ENCODE measurements at regions not wholly inside any gene's neighbourhood (a gene's known extent, or its start where the extent isn't known, plus 50 kb on each side); places are given as distances from the start of the nearest gene placed in this dataset.

- intact Hi-C loops (cut with DNase I): no loop called here
- DNase-seq: no peak
- ATAC-seq (ENCODE audit: poor library complexity): no peak
Observed at GRCh38 chr3:24999357-24999756, 428.7 kb upstream of the RARB start.

GRCh38 chr3:25000971-25001591, 427.0 kb upstream of the RARB start:
- DNase-seq: no peak
- no peak for ATAC-seq (ENCODE audit: poor library complexity)
- intact Hi-C loops (cut with DNase I): no loop called here

- no peak for DNase-seq
- intact Hi-C loops (cut with DNase I): no loop called here
- no peak for ATAC-seq (ENCODE audit: poor library complexity)
Observed at GRCh38 chr3:25002052-25002451, 426.0 kb upstream of the RARB start.

GRCh38 chr3:25007974-25008658, 419.9 kb upstream of the RARB start:
- ATAC-seq (ENCODE audit: poor library complexity): peak; percentile 58
- intact Hi-C loops (cut with DNase I): no loop called here
- DNase-seq: no peak

GRCh38 chr3:25009665-25010064, 418.4 kb upstream of the RARB start:
- DNase-seq (no peak), ATAC-seq (ENCODE audit: poor library complexity) (no peak)
- intact Hi-C loops (cut with DNase I): no loop called here

- intact Hi-C loops (cut with DNase I): no loop called here
- ATAC-seq (ENCODE audit: poor library complexity): no peak
- no peak for DNase-seq
Observed at GRCh38 chr3:25015599-25015998, 412.5 kb upstream of the RARB start.

- DNase-seq (no peak), ATAC-seq (ENCODE audit: poor library complexity) (no peak)
- intact Hi-C loops (cut with DNase I): no loop called here
Observed at GRCh38 chr3:25018909-25019308, 409.2 kb upstream of the RARB start.

- intact Hi-C loops (cut with DNase I): no loop called here
- no peak for ATAC-seq (ENCODE audit: poor library complexity)
- no peak for DNase-seq
Observed at GRCh38 chr3:25019506-25019905, 408.6 kb upstream of the RARB start.

- intact Hi-C loops (cut with DNase I): loop anchor here (10.0 kb wide), 1 partner anchor 573 kb away; no protein-coding TSS in a partner anchor
- ATAC-seq (ENCODE audit: poor library complexity) (peak; percentile 83), DNase-seq (no peak)
Observed at GRCh38 chr3:25021816-25022215, 406.2 kb upstream of the RARB start.

GRCh38 chr3:25023876-25024275, 404.2 kb upstream of the RARB start:
- ATAC-seq (ENCODE audit: poor library complexity): no peak
- no peak for DNase-seq
- intact Hi-C loops (cut with DNase I): loop anchor here (10.0 kb wide), 1 partner anchor 571 kb away; no protein-coding TSS in a partner anchor

- intact Hi-C loops (cut with DNase I): loop anchor here (10.0 kb wide), 1 partner anchor 570 kb away; no protein-coding TSS in a partner anchor
- ATAC-seq (ENCODE audit: poor library complexity) (no peak), DNase-seq (no peak)
Observed at GRCh38 chr3:25025236-25025635, 402.8 kb upstream of the RARB start.

- no peak for DNase-seq
- no peak for ATAC-seq (ENCODE audit: poor library complexity)
- intact Hi-C loops (cut with DNase I): loop anchor here (10.0 kb wide), 1 partner anchor 567 kb away; no protein-coding TSS in a partner anchor
Observed at GRCh38 chr3:25027650-25028049, 400.4 kb upstream of the RARB start.

- ATAC-seq (ENCODE audit: poor library complexity) (no peak), DNase-seq (no peak)
- intact Hi-C loops (cut with DNase I): loop anchor here (10.0 kb wide), 1 partner anchor 565 kb away; no protein-coding TSS in a partner anchor
Observed at GRCh38 chr3:25029820-25030219, 398.2 kb upstream of the RARB start.

- intact Hi-C loops (cut with DNase I): no loop called here
- ATAC-seq (ENCODE audit: poor library complexity) (no peak), DNase-seq (no peak)
Observed at GRCh38 chr3:25032344-25032743, 395.7 kb upstream of the RARB start.

GRCh38 chr3:25033407-25034029, 394.5 kb upstream of the RARB start:
- intact Hi-C loops (cut with DNase I): no loop called here
- ATAC-seq (ENCODE audit: poor library complexity) (peak; percentile 77), DNase-seq (peak; percentile 49)

GRCh38 chr3:25035526-25035925, 392.5 kb upstream of the RARB start:
- no peak for DNase-seq
- intact Hi-C loops (cut with DNase I): no loop called here
- ATAC-seq (ENCODE audit: poor library complexity): no peak

GRCh38 chr3:25036633-25037032, 391.4 kb upstream of the RARB start:
- intact Hi-C loops (cut with DNase I): no loop called here
- DNase-seq: no peak
- no peak for ATAC-seq (ENCODE audit: poor library complexity)

GRCh38 chr3:25037049-25037547, 391.0 kb upstream of the RARB start:
- no peak for DNase-seq
- peak; percentile 50 for ATAC-seq (ENCODE audit: poor library complexity)
- intact Hi-C loops (cut with DNase I): no loop called here

- intact Hi-C loops (cut with DNase I): no loop called here
- no peak for ATAC-seq (ENCODE audit: poor library complexity)
- no peak for DNase-seq
Observed at GRCh38 chr3:25038271-25038670, 389.8 kb upstream of the RARB start.

GRCh38 chr3:25038922-25039321, 389.1 kb upstream of the RARB start:
- DNase-seq: no peak
- intact Hi-C loops (cut with DNase I): no loop called here
- ATAC-seq (ENCODE audit: poor library complexity): no peak

Data from Right ventricle myocardium superior (tissue), 1 donor.